ENCODE measurements at regions not wholly inside any gene's neighbourhood (a gene's known extent, or its start where the extent isn't known, plus 50 kb on each side); places are given as distances from the start of the nearest gene placed in this dataset.
"Not testable (repeated sequence)": the region's sequence is repeated elsewhere in the genome, so short reads cannot be mapped to it uniquely, and the experiment has no call there.

GRCh38 chr1:38658883-38659282 lies 200.7 kb downstream of the RRAGC start:
- no peak for DNase-seq

GRCh38 chr1:38657873-38658272 lies 201.7 kb downstream of the RRAGC start:
- no peak for DNase-seq

GRCh38 chr1:38657207-38657840 lies 202.2 kb downstream of the RRAGC start:
- no peak for DNase-seq

GRCh38 chr1:38656726-38657125 lies 202.8 kb downstream of the RRAGC start:
- DNase-seq: no peak

GRCh38 chr1:38652217-38652616 lies 207.4 kb downstream of the RRAGC start:
- DNase-seq: no peak

- no peak for DNase-seq
These were observed 207.9 kb downstream of the RRAGC start for GRCh38 chr1:38651669-38652068.

- DNase-seq: no peak
These were observed 211.2 kb downstream of the RRAGC start for GRCh38 chr1:38648417-38648816.

GRCh38 chr1:38647341-38647740 lies 212.2 kb downstream of the RRAGC start:
- DNase-seq: not testable (repeated sequence)

- DNase-seq: no peak
These were observed 215.5 kb downstream of the RRAGC start for GRCh38 chr1:38644092-38644491.

- no peak for DNase-seq
These were observed 217.9 kb downstream of the RRAGC start for GRCh38 chr1:38641661-38642060.

GRCh38 chr1:38640371-38640770 lies 219.2 kb downstream of the RRAGC start:
- no peak for DNase-seq

GRCh38 chr1:38628241-38628640 lies 231.3 kb downstream of the RRAGC start:
- no peak for DNase-seq

- no peak for DNase-seq
These were observed 233.6 kb downstream of the RRAGC start for GRCh38 chr1:38625939-38626338.

GRCh38 chr1:38624336-38625039 lies 235.1 kb downstream of the RRAGC start:
- no peak for DNase-seq

- DNase-seq: no peak
These were observed 236.0 kb downstream of the RRAGC start for GRCh38 chr1:38623529-38623928.

- no peak for DNase-seq
These were observed 237.4 kb downstream of the RRAGC start for GRCh38 chr1:38622197-38622596.

- DNase-seq: no peak
These were observed 242.7 kb downstream of the RRAGC start for GRCh38 chr1:38616846-38617245.

- no peak for DNase-seq
These were observed 243.9 kb downstream of the RRAGC start for GRCh38 chr1:38615680-38616079.

- no peak for DNase-seq
These were observed 244.7 kb downstream of the RRAGC start for GRCh38 chr1:38614861-38615260.

- DNase-seq: no peak
These were observed 245.6 kb downstream of the RRAGC start for GRCh38 chr1:38613996-38614395.

- DNase-seq: no peak
These were observed 246.6 kb downstream of the RRAGC start for GRCh38 chr1:38612951-38613350.

GRCh38 chr1:38611664-38612211 lies 247.8 kb downstream of the RRAGC start:
- DNase-seq: no peak

- no peak for DNase-seq
These were observed 250.2 kb downstream of the RRAGC start for GRCh38 chr1:38609166-38610025.

Data from NCI-H226 (cell line).